ENCODE measurements at regions not wholly inside any gene's neighbourhood (a gene's known extent, or its start where the extent isn't known, plus 50 kb on each side); places are given as distances from the start of the nearest gene placed in this dataset.
A peak's percentile ranks its signal among the peaks of the same experiment; 100 is the strongest.

DNA sequence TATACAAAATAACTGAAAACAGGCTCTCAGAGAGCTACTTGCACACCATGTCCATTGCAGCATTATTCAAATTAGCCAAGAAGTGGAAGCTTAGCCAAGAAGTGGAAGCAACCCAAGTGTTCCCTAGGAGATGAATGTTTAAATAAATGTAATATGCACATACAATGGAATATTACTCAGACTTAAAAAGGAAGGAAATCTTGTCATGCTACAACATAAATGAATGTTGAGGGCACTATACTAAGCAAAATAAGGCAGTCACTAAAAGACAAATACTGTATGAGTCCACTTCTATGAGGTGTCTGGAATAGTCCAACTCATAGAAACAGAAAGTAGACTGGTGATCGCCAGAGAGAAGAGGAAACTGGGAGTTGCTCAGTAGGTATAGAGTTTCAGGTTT is 438.1 kb downstream of the MAT2B start (continued):
- TF ChIP-seq, protein P1, sequence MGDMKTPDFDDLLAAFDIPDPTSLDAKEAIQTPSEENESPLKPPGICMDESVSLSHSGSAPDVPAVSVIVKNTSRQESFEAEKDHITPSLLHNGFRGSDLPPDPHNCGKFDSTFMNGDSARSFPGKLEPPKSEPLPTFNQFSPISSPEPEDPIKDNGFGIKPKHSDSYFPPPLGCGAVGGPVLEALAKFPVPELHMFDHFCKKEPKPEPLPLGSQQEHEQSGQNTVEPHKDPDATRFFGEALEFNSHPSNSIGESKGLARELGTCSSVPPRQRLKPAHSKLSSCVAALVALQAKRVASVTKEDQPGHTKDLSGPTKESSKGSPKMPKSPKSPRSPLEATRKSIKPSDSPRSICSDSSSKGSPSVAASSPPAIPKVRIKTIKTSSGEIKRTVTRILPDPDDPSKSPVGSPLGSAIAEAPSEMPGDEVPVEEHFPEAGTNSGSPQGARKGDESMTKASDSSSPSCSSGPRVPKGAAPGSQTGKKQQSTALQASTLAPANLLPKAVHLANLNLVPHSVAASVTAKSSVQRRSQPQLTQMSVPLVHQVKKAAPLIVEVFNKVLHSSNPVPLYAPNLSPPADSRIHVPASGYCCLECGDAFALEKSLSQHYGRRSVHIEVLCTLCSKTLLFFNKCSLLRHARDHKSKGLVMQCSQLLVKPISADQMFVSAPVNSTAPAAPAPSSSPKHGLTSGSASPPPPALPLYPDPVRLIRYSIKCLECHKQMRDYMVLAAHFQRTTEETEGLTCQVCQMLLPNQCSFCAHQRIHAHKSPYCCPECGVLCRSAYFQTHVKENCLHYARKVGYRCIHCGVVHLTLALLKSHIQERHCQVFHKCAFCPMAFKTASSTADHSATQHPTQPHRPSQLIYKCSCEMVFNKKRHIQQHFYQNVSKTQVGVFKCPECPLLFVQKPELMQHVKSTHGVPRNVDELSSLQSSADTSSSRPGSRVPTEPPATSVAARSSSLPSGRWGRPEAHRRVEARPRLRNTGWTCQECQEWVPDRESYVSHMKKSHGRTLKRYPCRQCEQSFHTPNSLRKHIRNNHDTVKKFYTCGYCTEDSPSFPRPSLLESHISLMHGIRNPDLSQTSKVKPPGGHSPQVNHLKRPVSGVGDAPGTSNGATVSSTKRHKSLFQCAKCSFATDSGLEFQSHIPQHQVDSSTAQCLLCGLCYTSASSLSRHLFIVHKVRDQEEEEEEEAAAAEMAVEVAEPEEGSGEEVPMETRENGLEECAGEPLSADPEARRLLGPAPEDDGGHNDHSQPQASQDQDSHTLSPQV (IDR thresholded peaks at IDR 0.05): no peak
- TF ChIP-seq RAD51 (IDR thresholded peaks at IDR 0.05) (no peak), POU2F2 (IDR thresholded peaks at IDR 0.05; ENCODE audit: borderline replicate concordance, low read depth, low read length) (no peak), SPI1 (IDR thresholded peaks at IDR 0.05; ENCODE audit: borderline replicate concordance, insufficient read depth, low read depth, low read length) (no peak), NR2C2 (IDR thresholded peaks at IDR 0.05; ENCODE audit: borderline replicate concordance, control insufficient read depth, insufficient read length, low read depth) (no peak)

DNA sequence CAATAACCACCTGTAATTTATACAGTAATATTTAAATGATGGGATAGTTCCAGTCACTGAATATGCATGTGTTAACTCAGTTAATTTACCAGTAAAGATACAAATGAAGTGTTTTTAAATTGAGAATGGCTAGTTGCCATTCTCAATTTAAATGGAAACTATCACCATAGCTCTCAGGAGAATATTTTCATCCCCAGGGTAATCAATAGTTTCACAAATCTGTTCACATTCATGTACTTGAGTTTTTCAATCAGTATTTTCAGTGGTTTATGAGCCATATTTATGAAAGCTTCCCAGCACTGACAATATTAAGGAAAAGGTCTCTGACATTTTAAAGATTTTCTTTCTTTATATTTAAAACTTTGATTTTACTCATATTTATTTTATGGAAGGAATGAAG is 439.3 kb downstream of the MAT2B start:
- ChIA-PET SMC1A (ENCODE audit: uncharacterized antibody, unreplicated experiment) (interaction anchor here (0.5 to 2.4 kb wide), 6 partner anchors 9 to 438 kb away, joined by 3 to 18 read pairs (median 3); no protein-coding TSS in a partner anchor), POLR2A (no interaction called here), CTCF (interaction anchor here (0.6 to 1.1 kb wide), 4 partner anchors 29 to 1502 kb away, joined by 3 to 4 read pairs (median 3); no protein-coding TSS in a partner anchor), RAD21 (ENCODE audit: unreplicated experiment) (interaction anchor here (0.7 to 1.7 kb wide), 4 partner anchors 9 to 249 kb away, joined by 3 to 5 read pairs (median 4); no protein-coding TSS in a partner anchor)
- no peak for FAIRE-seq
- H3K4me3 ChIP-seq: no peak overlapping the region
- H3K9ac ChIP-seq (ENCODE audit: control insufficient read depth, insufficient read depth, low read length): no peak overlapping the region
- H3K36me3 ChIP-seq (ENCODE audit: control insufficient read depth in 2 of 2, insufficient read depth in 2 of 2, low read length in 1 of 2): no peaks in the 10 kb centered on the region
- TF ChIP-seq, protein P2, sequence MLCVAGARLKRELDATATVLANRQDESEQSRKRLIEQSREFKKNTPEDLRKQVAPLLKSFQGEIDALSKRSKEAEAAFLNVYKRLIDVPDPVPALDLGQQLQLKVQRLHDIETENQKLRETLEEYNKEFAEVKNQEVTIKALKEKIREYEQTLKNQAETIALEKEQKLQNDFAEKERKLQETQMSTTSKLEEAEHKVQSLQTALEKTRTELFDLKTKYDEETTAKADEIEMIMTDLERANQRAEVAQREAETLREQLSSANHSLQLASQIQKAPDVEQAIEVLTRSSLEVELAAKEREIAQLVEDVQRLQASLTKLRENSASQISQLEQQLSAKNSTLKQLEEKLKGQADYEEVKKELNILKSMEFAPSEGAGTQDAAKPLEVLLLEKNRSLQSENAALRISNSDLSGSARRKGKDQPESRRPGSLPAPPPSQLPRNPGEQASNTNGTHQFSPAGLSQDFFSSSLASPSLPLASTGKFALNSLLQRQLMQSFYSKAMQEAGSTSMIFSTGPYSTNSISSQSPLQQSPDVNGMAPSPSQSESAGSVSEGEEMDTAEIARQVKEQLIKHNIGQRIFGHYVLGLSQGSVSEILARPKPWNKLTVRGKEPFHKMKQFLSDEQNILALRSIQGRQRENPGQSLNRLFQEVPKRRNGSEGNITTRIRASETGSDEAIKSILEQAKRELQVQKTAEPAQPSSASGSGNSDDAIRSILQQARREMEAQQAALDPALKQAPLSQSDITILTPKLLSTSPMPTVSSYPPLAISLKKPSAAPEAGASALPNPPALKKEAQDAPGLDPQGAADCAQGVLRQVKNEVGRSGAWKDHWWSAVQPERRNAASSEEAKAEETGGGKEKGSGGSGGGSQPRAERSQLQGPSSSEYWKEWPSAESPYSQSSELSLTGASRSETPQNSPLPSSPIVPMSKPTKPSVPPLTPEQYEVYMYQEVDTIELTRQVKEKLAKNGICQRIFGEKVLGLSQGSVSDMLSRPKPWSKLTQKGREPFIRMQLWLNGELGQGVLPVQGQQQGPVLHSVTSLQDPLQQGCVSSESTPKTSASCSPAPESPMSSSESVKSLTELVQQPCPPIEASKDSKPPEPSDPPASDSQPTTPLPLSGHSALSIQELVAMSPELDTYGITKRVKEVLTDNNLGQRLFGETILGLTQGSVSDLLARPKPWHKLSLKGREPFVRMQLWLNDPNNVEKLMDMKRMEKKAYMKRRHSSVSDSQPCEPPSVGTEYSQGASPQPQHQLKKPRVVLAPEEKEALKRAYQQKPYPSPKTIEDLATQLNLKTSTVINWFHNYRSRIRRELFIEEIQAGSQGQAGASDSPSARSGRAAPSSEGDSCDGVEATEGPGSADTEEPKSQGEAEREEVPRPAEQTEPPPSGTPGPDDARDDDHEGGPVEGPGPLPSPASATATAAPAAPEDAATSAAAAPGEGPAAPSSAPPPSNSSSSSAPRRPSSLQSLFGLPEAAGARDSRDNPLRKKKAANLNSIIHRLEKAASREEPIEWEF (IDR thresholded peaks at IDR 0.05; ENCODE audit: insufficient replicate concordance, low read depth, low read length): no peak
- TF ChIP-seq MEF2B (IDR thresholded peaks at IDR 0.05; ENCODE audit: partially characterized antibody, poor library complexity, severe bottlenecking): peak; percentile 50
- H3K4me1 ChIP-seq (ENCODE audit: control insufficient read depth, insufficient read depth, low read length): no peaks in the 10 kb centered on the region
- H3K9me3 ChIP-seq (replicated peaks; ENCODE audit: control insufficient read depth, insufficient read depth, low read length): no peaks in the 10 kb centered on the region
- ATAC-seq: no peak
- in situ Hi-C loops (cut with MboI): no loop called here
- BruUV-seq (replicated peaks): no TSS peak
- no peaks in the 10 kb centered on the region for H4K20me1 ChIP-seq (ENCODE audit: control insufficient read depth, insufficient read depth)
- H2AFZ ChIP-seq (ENCODE audit: control insufficient read depth, low read depth, low read length): no peak overlapping the region
- no peak overlapping the region for H3K27ac ChIP-seq (ENCODE audit: control insufficient read depth, insufficient read depth)
- intact Hi-C loops (cut with micrococcal nuclease; ENCODE audit: unreplicated experiment): no loop called here
- no peak for DNase-seq (ENCODE audit: low read depth, low spot score)
- H3K79me2 ChIP-seq (ENCODE audit: control insufficient read depth, insufficient read depth, low read length): no peaks in the 10 kb centered on the region
- H3K4me2 ChIP-seq (ENCODE audit: control insufficient read depth, insufficient read depth): no peak overlapping the region
- no peaks in the 10 kb centered on the region for H3K27me3 ChIP-seq (replicated peaks in 1 of 2; ENCODE audit: control insufficient read depth in 2 of 2, insufficient read depth in 2 of 2, low read length in 1 of 2)

All from GM12878 (cell line).